CD4-positive, alpha-beta T cell treated with Interleukin-17A for 1 hour (primary cell): ENCODE measurements at regions not wholly inside any gene's neighbourhood (a gene's known extent, or its start where the extent isn't known, plus 50 kb on each side); places are given as distances from the start of the nearest gene placed in this dataset.

Experiments used
- DNase-seq: peaks from one replicate; pipeline ENCODE4 v3.0.0-alpha.2; 2020

- DNase-seq, result no peak
Measured at GRCh38 chr7:11895337-11895736, 63.3 kb upstream of the THSD7A start.

GRCh38 chr7:11896663-11897062, 64.7 kb upstream of the THSD7A start:
- DNase-seq, result no peak

GRCh38 chr7:11899247-11899646, 67.2 kb upstream of the THSD7A start:
- DNase-seq, result no peak

DNA sequence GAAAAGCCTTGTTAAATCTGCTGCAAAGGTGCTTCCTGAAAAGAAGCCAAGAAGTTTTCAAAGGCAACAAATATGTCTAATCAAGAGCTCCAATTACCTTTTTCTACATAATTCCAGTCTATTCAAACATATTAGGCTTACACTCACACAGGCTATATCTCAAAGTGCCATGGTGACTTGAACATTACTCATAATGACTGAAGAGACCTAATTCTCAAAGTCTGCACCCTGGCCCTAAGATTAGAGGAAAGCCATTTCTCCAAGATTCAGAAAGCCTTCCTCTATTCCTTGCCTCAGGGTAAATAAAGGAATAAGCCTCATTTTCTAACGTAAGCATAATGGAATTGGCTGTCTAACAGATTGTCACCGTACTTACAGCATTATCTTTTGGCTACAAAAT, 78.3 kb upstream of the THSD7A start:
- DNase-seq, result no peak

GRCh38 chr7:11911900-11912299, 79.9 kb upstream of the THSD7A start:
- DNase-seq, result no peak

DNA sequence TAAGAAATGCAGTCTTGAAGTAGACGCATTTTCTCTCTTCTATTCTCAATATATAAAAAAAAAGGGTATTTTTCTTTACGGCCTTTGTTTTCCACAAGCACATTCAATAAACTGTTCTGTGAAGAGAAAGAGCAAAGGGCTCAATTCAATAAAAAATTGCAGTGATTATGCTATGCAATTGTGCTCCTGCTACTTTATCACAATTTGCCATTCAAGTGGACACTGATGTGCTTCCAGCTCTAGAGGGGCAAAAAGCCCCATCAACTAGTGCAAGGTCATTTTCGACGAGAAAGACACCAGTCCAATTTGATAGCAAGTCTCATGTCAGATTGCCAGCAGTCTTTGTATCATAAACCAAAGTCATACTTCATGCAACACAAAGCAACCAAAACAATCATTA, 82.6 kb upstream of the THSD7A start:
- no peak for DNase-seq

DNA sequence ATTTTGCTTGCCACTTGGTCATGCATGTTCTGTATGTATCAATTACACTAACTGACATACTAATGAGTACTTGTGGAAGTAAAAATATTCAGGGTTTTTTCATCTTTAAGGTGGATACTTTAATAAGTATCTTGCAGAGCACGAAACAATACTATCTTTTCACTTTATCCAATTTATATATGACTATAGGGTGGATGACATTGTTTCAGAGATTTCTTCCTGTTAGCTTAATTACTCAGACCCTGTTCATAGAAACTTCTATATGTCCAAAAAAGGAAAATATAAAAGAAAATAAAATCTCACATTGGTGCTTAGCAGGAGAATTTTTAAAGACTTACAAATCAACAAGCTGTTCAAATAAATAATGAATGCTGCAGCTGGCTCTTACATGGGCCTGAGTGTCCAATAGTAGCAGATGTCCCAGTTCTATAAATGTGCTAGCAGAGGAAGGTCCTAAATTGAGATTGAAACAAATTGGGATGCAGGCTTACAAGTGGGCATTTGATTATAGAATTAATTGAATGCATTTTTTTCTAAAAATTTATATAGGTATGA, 91.5 kb upstream of the THSD7A start:
- DNase-seq, result no peak

GRCh38 chr7:11931307-11931706, 99.3 kb upstream of the THSD7A start:
- no peak for DNase-seq

- no peak for DNase-seq
Measured at GRCh38 chr7:11934796-11935195, 102.8 kb upstream of the THSD7A start.

GRCh38 chr7:11935905-11936304, 103.9 kb upstream of the THSD7A start:
- DNase-seq, result no peak

DNA sequence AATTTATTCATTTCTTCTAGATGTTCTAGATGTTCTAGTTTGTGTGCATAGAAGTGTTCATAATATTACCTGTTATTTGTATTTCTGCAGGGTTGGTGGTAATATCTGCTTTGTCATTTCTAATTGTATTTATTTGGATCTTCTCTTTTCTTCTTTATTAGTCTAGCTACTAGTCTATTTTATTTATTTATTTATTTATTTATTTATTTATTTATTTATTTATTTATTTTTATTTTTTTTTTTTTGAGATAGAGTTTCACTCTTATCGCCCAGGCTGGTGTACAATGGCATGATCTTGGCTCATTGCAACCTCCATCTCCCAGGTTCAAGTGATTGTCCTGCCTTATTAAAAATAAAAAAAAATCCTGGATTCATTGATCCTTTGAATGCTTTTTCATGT, 114.8 kb upstream of the THSD7A start:
- no peak for DNase-seq

DNA sequence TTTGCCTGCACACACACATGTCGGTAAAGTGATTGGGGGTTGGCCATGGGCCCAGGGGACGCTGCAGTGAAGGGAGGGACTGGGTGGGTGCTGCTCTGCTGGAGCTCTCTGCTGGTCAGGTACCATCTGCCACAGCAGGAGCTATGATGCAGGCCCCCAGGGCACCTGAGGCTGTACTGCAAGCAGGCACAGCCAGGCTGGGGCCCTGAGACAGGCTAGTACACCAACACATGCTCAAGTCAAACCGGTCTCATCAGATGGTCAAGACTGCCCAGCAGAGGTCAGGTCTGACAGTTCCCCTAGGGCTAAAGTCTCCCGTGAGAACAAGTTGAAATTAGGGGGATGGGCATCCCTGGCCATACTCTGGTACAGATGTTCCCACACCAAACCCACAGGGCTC, 118.3 kb upstream of the THSD7A start:
- DNase-seq, result no peak

- DNase-seq, result no peak
Measured at GRCh38 chr7:11950942-11951341, 118.9 kb upstream of the THSD7A start.

- no peak for DNase-seq
Measured at GRCh38 chr7:11951909-11952308, 119.9 kb upstream of the THSD7A start.

GRCh38 chr7:11952972-11953371, 121.0 kb upstream of the THSD7A start:
- no peak for DNase-seq

DNA sequence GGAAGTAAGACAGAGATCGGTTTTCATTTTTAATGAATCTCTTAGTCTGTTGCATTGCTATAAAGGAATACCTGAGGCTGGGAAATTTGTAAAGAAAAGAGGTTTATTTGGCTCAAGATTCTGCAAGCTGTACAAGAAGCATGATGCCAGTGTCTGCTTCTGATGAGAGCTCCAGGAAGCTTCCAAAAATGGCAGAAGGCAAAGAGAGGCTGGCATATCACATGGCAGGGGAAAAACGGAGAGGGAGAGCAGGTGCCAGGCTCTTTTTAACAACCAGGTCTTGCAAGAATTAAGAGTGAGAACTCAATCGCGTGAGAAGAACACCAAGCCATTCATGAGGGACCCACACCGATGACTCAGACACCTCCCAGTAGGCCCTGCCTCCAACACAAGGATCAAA, 125.0 kb upstream of the THSD7A start:
- no peak for DNase-seq

GRCh38 chr7:11957956-11958355, 126.0 kb upstream of the THSD7A start:
- DNase-seq, result no peak

- DNase-seq, result no peak
Measured at GRCh38 chr7:11959121-11959520, 127.1 kb upstream of the THSD7A start.

- DNase-seq, result no peak
Measured at GRCh38 chr7:11960621-11961020, 128.6 kb upstream of the THSD7A start.

DNA sequence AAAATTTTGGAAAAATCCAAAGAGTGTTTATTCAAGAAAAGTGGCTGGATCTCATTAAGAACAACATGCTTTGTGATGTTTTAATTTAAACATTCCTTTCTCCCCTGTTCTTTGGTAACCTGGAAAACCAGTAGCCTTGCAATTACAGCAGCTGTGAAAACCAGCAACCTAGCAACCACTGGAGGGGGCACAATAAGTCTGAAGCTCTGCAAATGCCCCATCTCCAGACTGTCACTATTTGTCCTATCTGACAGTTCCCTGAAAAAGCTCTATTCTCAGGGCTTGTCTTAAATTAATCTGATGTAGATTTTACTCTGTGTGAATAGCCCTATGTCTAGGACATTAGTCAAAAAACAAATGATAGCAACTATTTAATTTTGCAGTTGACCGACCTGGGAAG, 137.6 kb upstream of the THSD7A start:
- no peak for DNase-seq

GRCh38 chr7:11970132-11970531, 138.1 kb upstream of the THSD7A start:
- DNase-seq, result no peak

GRCh38 chr7:11985376-11985775, 153.4 kb upstream of the THSD7A start:
- DNase-seq, result no peak

GRCh38 chr7:11985971-11986370, 154.0 kb upstream of the THSD7A start:
- no peak for DNase-seq

DNA sequence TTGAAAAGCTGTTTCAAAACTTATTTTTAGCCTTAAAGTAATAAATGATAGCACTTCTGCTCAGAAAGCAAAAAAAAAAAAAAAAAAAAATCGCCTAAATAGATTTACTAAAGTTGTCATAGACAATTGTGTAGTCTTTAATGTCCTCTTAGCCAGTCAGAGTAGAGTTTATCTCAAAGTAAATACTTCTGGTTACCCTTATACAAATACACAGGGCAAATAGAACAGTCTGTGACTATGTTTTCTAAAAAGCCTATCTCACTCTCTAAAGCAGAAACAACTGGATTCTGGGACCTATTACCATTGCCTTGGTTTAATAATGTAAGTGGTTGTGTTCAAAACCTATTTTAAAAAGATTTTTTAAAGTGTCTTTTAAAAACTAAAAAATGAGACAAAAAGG, 156.2 kb upstream of the THSD7A start:
- DNase-seq, result no peak

GRCh38 chr7:12002428-12002827, 170.4 kb upstream of the THSD7A start:
- DNase-seq, result no peak

DNA sequence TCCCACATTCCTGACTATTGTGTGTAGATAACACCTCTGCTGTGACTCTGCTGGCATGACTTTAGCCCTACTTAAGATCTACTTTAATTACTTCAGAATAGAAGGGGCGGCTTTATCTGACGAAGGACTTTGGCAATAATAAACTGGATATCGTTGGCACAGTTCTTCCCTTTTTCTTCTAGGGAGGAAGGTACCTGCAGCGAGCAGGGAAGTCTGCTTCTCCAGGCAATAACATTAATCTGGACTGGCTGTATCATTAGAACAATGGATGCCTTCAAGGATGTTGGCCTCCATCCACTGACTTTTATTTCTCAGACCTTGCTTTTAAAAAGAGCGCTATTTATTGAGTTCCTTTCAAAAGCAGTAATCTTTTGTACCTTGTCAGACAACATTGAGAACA, 172.6 kb upstream of the THSD7A start:
- no peak for DNase-seq
